ENCODE measurements at regions not wholly inside any gene's neighbourhood (a gene's known extent, or its start where the extent isn't known, plus 50 kb on each side); places are given as distances from the start of the nearest gene placed in this dataset.

- Mint-ChIP-seq H3K4me1 (no peaks in the 10 kb centered on the region), H3K27me3 (peaks cover 0 to 2% (median 0%) of the 10 kb centered on the region in 5 donors), H3K4me3 (no peak overlapping the region), H3K27ac (no peak overlapping the region), H3K9me3 (peaks cover 0 to 5% (median 0%) of the 10 kb centered on the region in 9 donors), H3K36me3 (no peaks in the 10 kb centered on the region)
- no peak for DNase-seq
- no peak for ATAC-seq
- POLR2A ChIA-PET = no interaction called here
Observed at GRCh38 chr9:108474356-108474755, 381.4 kb downstream of the ACTL7B start.

- H3K36me3 Mint-ChIP-seq = no peaks in the 10 kb centered on the region
- H3K4me3 Mint-ChIP-seq = no peak overlapping the region
- ATAC-seq (no peak), DNase-seq (no peak)
- peaks cover 0 to 2% (median 0%) of the 10 kb centered on the region in 5 donors for H3K27me3 Mint-ChIP-seq
- no peaks in the 10 kb centered on the region for H3K4me1 Mint-ChIP-seq
- POLR2A ChIA-PET = no interaction called here
- H3K27ac Mint-ChIP-seq = no peak overlapping the region
- peaks cover 0 to 10% (median 2%) of the 10 kb centered on the region in 9 donors for H3K9me3 Mint-ChIP-seq
Observed at GRCh38 chr9:108473209-108474112, 382.3 kb downstream of the ACTL7B start.

- no peaks in the 10 kb centered on the region for H3K4me1 Mint-ChIP-seq
Observed at GRCh38 chr9:108469654-108470053, 386.1 kb downstream of the ACTL7B start.

GRCh38 chr9:108468364-108468763 is 387.4 kb downstream of the ACTL7B start:
- Mint-ChIP-seq H3K27ac (no peak overlapping the region), H3K36me3 (no peaks in the 10 kb centered on the region), H3K9me3 (peaks cover 0 to 10% (median 2%) of the 10 kb centered on the region in 9 donors), H3K4me1 (no peaks in the 10 kb centered on the region), H3K27me3 (peaks cover 0 to 2% (median 0%) of the 10 kb centered on the region in 5 donors), H3K4me3 (no peak overlapping the region)
- POLR2A ChIA-PET = no interaction called here
- ATAC-seq (no peak), DNase-seq (no peak)

More at GRCh38 chr9:108469654-108470053, 386.1 kb downstream of the ACTL7B start:
- Mint-ChIP-seq H3K36me3 (no peaks in the 10 kb centered on the region), H3K27me3 (peaks cover 0 to 2% (median 0%) of the 10 kb centered on the region in 5 donors), H3K27ac (no peak overlapping the region), H3K4me3 (no peak overlapping the region), H3K9me3 (peaks cover 0 to 10% (median 2%) of the 10 kb centered on the region in 9 donors)
- DNase-seq (no peak), ATAC-seq (no peak)
- POLR2A ChIA-PET = no interaction called here

- POLR2A ChIA-PET = no interaction called here
- Mint-ChIP-seq H3K27me3 (peaks cover 0 to 2% (median 0%) of the 10 kb centered on the region in 5 donors), H3K4me1 (no peaks in the 10 kb centered on the region), H3K36me3 (no peaks in the 10 kb centered on the region), H3K27ac (no peak overlapping the region), H3K4me3 (no peak overlapping the region), H3K9me3 (peaks cover 0 to 6% (median 3%) of the 10 kb centered on the region in 9 donors)
- DNase-seq (no peak), ATAC-seq (no peak)
Observed at GRCh38 chr9:108467653-108468324, 388.0 kb downstream of the ACTL7B start.

GRCh38 chr9:108467161-108467560 is 388.6 kb downstream of the ACTL7B start:
- Mint-ChIP-seq H3K9me3 (peaks cover 0 to 6% (median 3%) of the 10 kb centered on the region in 9 donors), H3K4me3 (no peak overlapping the region)
- no peak for ATAC-seq

GRCh38 chr9:108466304-108466703 is 389.5 kb downstream of the ACTL7B start:
- no peak for DNase-seq
- POLR2A ChIA-PET = no interaction called here

More at GRCh38 chr9:108467161-108467560, 388.6 kb downstream of the ACTL7B start:
- POLR2A ChIA-PET = no interaction called here
- Mint-ChIP-seq H3K36me3 (no peaks in the 10 kb centered on the region), H3K27me3 (peaks cover 0 to 2% (median 0%) of the 10 kb centered on the region in 5 donors), H3K27ac (no peak overlapping the region), H3K4me1 (no peaks in the 10 kb centered on the region)
- no peak for DNase-seq

GRCh38 chr9:108463932-108464606 is 391.7 kb downstream of the ACTL7B start:
- no peak overlapping the region for H3K4me3 Mint-ChIP-seq
- POLR2A ChIA-PET = no interaction called here
- DNase-seq = no peak
- H3K9me3 Mint-ChIP-seq = peaks cover 0 to 3% (median under 1%) of the 10 kb centered on the region in 9 donors
- no peak overlapping the region for H3K27ac Mint-ChIP-seq
- ATAC-seq = no peak
- no peaks in the 10 kb centered on the region for H3K4me1 Mint-ChIP-seq
- H3K36me3 Mint-ChIP-seq = no peaks in the 10 kb centered on the region
- H3K27me3 Mint-ChIP-seq = no peaks in the 10 kb centered on the region

More at GRCh38 chr9:108466304-108466703, 389.5 kb downstream of the ACTL7B start:
- peaks cover 0 to 6% (median 3%) of the 10 kb centered on the region in 9 donors for H3K9me3 Mint-ChIP-seq
- ATAC-seq = no peak
- no peaks in the 10 kb centered on the region for H3K4me1 Mint-ChIP-seq
- H3K36me3 Mint-ChIP-seq = no peaks in the 10 kb centered on the region
- no peak overlapping the region for H3K4me3 Mint-ChIP-seq
- H3K27me3 Mint-ChIP-seq = peaks cover 0 to 2% (median 0%) of the 10 kb centered on the region in 5 donors
- H3K27ac Mint-ChIP-seq = no peak overlapping the region

- H3K9me3 Mint-ChIP-seq = peaks cover 0 to 2% (median 0%) of the 10 kb centered on the region in 9 donors
- no peaks in the 10 kb centered on the region for H3K36me3 Mint-ChIP-seq
- DNase-seq = no peak
- POLR2A ChIA-PET = no interaction called here
- no peaks in the 10 kb centered on the region for H3K27me3 Mint-ChIP-seq
- no peak for ATAC-seq
- no peak overlapping the region for H3K4me3 Mint-ChIP-seq
- H3K27ac Mint-ChIP-seq = no peak overlapping the region
- H3K4me1 Mint-ChIP-seq = no peaks in the 10 kb centered on the region
Observed at GRCh38 chr9:108456903-108457302, 398.9 kb downstream of the ACTL7B start.

GRCh38 chr9:108445431-108446071 is 410.2 kb downstream of the ACTL7B start:
- Mint-ChIP-seq H3K4me1 (no peaks in the 10 kb centered on the region), H3K27ac (peak overlapping the region in 1 of 10 donors; percentile 10), H3K27me3 (peaks cover 0 to 8% (median 0%) of the 10 kb centered on the region in 5 donors), H3K36me3 (no peaks in the 10 kb centered on the region), H3K4me3 (no peak overlapping the region), H3K9me3 (peaks cover 0 to 24% (median 6%) of the 10 kb centered on the region in 9 donors)
- POLR2A ChIA-PET = no interaction called here
- no peak for DNase-seq
- no peak for ATAC-seq

- Mint-ChIP-seq H3K4me1 (no peaks in the 10 kb centered on the region), H3K36me3 (no peaks in the 10 kb centered on the region), H3K27me3 (peaks cover 0 to 8% (median 0%) of the 10 kb centered on the region in 5 donors), H3K27ac (no peak overlapping the region), H3K4me3 (no peak overlapping the region), H3K9me3 (peaks cover 0 to 22% (median 6%) of the 10 kb centered on the region in 9 donors)
- DNase-seq (no peak), ATAC-seq (no peak)
- POLR2A ChIA-PET = no interaction called here
Observed at GRCh38 chr9:108444400-108445358, 411.1 kb downstream of the ACTL7B start.
